ENCODE measurements at regions not wholly inside any gene's neighbourhood (a gene's known extent, or its start where the extent isn't known, plus 50 kb on each side); places are given as distances from the start of the nearest gene placed in this dataset.

- TF ChIP-seq SAP30 (IDR thresholded peaks at IDR 0.05; ENCODE audit: insufficient read depth, insufficient replicate concordance, low read length): no peak
- no peak for TF ChIP-seq NRF1 (IDR thresholded peaks at IDR 0.05; ENCODE audit: low read depth, low read length)
- TF ChIP-seq RAD21 (IDR thresholded peaks at IDR 0.05 in 1 of 2, conservative IDR thresholded peaks at IDR 0.05 in 1 of 2; ENCODE audit: low read depth in 2 of 2, low read length in 2 of 2): no peak
- TF ChIP-seq TAF1 (IDR thresholded peaks at IDR 0.05; ENCODE audit: low read depth, low read length): no peak
- no peak for TF ChIP-seq JUN (IDR thresholded peaks at IDR 0.05; ENCODE audit: low read depth, low read length)
Measured at GRCh38 chr3:102664126-102664525, 229.3 kb downstream of the ZPLD1 start (continued).
